WTC11 (cell line): ENCODE measurements at regions not wholly inside any gene's neighbourhood (a gene's known extent, or its start where the extent isn't known, plus 50 kb on each side); places are given as distances from the start of the nearest gene placed in this dataset.

Source experiments
- ATAC-seq: fragments of 200-7000 bp; cut with Tn5 transposase; 2 replicates; pipeline ENCODE4 v1.10.0; 2021; ENCODE audit warnings: mild to moderate bottlenecking, moderate library complexity
- CTCF ChIA-PET: fragments of 300-600 bp; sonication (Branson Sonifier 250); formaldehyde crosslinking; loops from one replicate; lab custom pipeline; 2021; ENCODE audit warnings: antibody characterized with exemption; lab: Charles Lee
- POLR2A ChIA-PET: fragments of 350-600 bp; sonication (Branson Sonifier 250); formaldehyde crosslinking; loops from one replicate; lab custom pipeline; 2021; ENCODE audit warnings: antibody characterized with exemption; lab: Charles Lee
- DNase-seq: peaks from one replicate; pipeline ENCODE4 v3.0.0; 2021; ENCODE audit warnings: low spot score
- H3K27ac Mint-ChIP-seq: 2 replicates; pipeline ENCODE4 v1.8.0; 2021; ENCODE audit warnings: mixed read lengths
- H3K27me3 Mint-ChIP-seq: 2 replicates; pipeline ENCODE4 v1.8.0; 2021; ENCODE audit warnings: low read depth, mild to moderate bottlenecking, moderate library complexity, mixed read lengths
- H3K36me3 Mint-ChIP-seq: 2 replicates; pipeline ENCODE4 v1.8.0; 2021; ENCODE audit warnings: mixed read lengths
- H3K4me1 Mint-ChIP-seq: 2 replicates; pipeline ENCODE4 v1.8.0; 2022; ENCODE audit warnings: mixed read lengths
- H3K4me3 Mint-ChIP-seq: 2 replicates; pipeline ENCODE4 v1.8.0; 2021; ENCODE audit warnings: mild to moderate bottlenecking, moderate library complexity, mixed read lengths
- H3K9me3 Mint-ChIP-seq: 2 replicates; pipeline ENCODE4 v1.8.0; 2021; ENCODE audit warnings: mixed read lengths
- FOXK1 ChIP-seq: sonication (generic); formaldehyde crosslinking; IDR thresholded peaks from 2 replicates; pipeline ENCODE4 v1.8.0; 2022; ENCODE audit warnings: mild to moderate bottlenecking, moderate library complexity, missing genetic modification reagents
- IRF2 ChIP-seq: sonication (generic); formaldehyde crosslinking; IDR thresholded peaks from 2 replicates; pipeline ENCODE4 v1.8.0; 2022; ENCODE audit warnings: low read depth, missing genetic modification reagents, borderline replicate concordance
- MXD4 ChIP-seq: fragments of 250-450 bp; sonication (Bioruptor Pico); IDR thresholded peaks from 2 replicates; pipeline ENCODE4 v1.8.0; 2021; ENCODE audit warnings: mild to moderate bottlenecking, moderate library complexity, borderline replicate concordance
- SMAD3 ChIP-seq: sonication (generic); formaldehyde crosslinking; IDR thresholded peaks from 2 replicates; pipeline ENCODE4 v1.8.0; 2022; ENCODE audit warnings: missing genetic modification reagents, mild to moderate bottlenecking, borderline replicate concordance
- ZBTB21 ChIP-seq: sonication (generic); formaldehyde crosslinking; IDR thresholded peaks from 2 replicates; pipeline ENCODE4 v1.8.1; 2023; ENCODE audit warnings: mild to moderate bottlenecking, missing genetic modification reagents, borderline replicate concordance
- TF ChIP-seq, protein P1 (sequence below): sonication (generic); formaldehyde crosslinking; IDR thresholded peaks from 2 replicates; pipeline ENCODE4 v1.8.1; 2023; ENCODE audit warnings: mild to moderate bottlenecking, missing genetic modification reagents
- TF ChIP-seq, protein P2 (sequence below): fragments of 250-450 bp; sonication (Bioruptor Pico); IDR thresholded peaks from 2 replicates; pipeline ENCODE4 v1.9.0; 2021; ENCODE audit warnings: mild to moderate bottlenecking
- TF ChIP-seq, protein P3 (sequence below): fragments of 250-450 bp; sonication (Bioruptor Pico); IDR thresholded peaks from 2 replicates; pipeline ENCODE4 v1.9.0; 2021; ENCODE audit warnings: mild to moderate bottlenecking
- TF ChIP-seq, protein P4 (sequence below): fragments of 250-450 bp; sonication (Bioruptor Pico); IDR thresholded peaks from 2 replicates; pipeline ENCODE4 v2.1.2; 2022; ENCODE audit warnings: mild to moderate bottlenecking, moderate library complexity
- TF ChIP-seq, protein P5 (sequence below): sonication (generic); formaldehyde crosslinking; IDR thresholded peaks from 2 replicates; pipeline ENCODE4 v1.8.0; 2023; ENCODE audit warnings: mild to moderate bottlenecking, missing genetic modification reagents
- TF ChIP-seq, protein P6 (sequence below): fragments of 250-450 bp; sonication (Bioruptor Pico); conservative IDR thresholded peaks from 2 replicates; pipeline ENCODE4 v1.9.0; 2021; ENCODE audit warnings: mild to moderate bottlenecking
- TF ChIP-seq, protein P7 (sequence below): fragments of 250-450 bp; sonication (Bioruptor Pico); IDR thresholded peaks from 2 replicates; pipeline ENCODE4 v1.9.0; 2021; ENCODE audit warnings: moderate library complexity, mild to moderate bottlenecking, inconsistent platforms, borderline replicate concordance
- TF ChIP-seq, protein P8 (sequence below): sonication (generic); formaldehyde crosslinking; IDR thresholded peaks from 2 replicates; pipeline ENCODE4 v1.8.0; 2022; ENCODE audit warnings: mild to moderate bottlenecking, missing genetic modification reagents

DNA sequence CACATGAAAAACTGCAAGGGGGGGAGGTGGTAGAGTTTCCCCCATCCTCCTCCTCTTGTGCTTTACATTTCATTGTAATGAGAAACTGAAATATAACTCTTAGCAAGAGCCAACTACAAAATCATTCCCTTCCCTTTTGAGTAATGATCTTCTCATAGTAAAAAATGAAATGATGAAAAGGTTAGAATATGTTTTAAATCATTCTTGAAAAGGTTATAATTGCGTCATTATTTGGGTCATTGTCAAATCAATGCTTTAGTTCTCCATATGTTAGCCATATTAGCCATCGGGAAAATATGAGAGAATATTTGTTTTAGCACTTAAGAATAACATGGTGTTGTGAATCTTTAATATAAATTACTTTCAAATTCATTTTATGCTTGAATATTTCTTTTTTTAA lies 1185.0 kb upstream of the CDH18 start:
- CTCF ChIA-PET, result no interaction called here
- no peak for DNase-seq
- POLR2A ChIA-PET, result no interaction called here
- H3K4me3 Mint-ChIP-seq, result no peak overlapping the region
- TF ChIP-seq, protein P1, sequence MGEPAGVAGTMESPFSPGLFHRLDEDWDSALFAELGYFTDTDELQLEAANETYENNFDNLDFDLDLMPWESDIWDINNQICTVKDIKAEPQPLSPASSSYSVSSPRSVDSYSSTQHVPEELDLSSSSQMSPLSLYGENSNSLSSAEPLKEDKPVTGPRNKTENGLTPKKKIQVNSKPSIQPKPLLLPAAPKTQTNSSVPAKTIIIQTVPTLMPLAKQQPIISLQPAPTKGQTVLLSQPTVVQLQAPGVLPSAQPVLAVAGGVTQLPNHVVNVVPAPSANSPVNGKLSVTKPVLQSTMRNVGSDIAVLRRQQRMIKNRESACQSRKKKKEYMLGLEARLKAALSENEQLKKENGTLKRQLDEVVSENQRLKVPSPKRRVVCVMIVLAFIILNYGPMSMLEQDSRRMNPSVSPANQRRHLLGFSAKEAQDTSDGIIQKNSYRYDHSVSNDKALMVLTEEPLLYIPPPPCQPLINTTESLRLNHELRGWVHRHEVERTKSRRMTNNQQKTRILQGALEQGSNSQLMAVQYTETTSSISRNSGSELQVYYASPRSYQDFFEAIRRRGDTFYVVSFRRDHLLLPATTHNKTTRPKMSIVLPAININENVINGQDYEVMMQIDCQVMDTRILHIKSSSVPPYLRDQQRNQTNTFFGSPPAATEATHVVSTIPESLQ (CRISPR knock-in tag), result no peak
- TF ChIP-seq, protein P2, sequence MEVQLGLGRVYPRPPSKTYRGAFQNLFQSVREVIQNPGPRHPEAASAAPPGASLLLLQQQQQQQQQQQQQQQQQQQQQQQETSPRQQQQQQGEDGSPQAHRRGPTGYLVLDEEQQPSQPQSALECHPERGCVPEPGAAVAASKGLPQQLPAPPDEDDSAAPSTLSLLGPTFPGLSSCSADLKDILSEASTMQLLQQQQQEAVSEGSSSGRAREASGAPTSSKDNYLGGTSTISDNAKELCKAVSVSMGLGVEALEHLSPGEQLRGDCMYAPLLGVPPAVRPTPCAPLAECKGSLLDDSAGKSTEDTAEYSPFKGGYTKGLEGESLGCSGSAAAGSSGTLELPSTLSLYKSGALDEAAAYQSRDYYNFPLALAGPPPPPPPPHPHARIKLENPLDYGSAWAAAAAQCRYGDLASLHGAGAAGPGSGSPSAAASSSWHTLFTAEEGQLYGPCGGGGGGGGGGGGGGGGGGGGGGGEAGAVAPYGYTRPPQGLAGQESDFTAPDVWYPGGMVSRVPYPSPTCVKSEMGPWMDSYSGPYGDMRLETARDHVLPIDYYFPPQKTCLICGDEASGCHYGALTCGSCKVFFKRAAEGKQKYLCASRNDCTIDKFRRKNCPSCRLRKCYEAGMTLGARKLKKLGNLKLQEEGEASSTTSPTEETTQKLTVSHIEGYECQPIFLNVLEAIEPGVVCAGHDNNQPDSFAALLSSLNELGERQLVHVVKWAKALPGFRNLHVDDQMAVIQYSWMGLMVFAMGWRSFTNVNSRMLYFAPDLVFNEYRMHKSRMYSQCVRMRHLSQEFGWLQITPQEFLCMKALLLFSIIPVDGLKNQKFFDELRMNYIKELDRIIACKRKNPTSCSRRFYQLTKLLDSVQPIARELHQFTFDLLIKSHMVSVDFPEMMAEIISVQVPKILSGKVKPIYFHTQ (CRISPR knock-in tag), result no peak
- TF ChIP-seq, protein P3, sequence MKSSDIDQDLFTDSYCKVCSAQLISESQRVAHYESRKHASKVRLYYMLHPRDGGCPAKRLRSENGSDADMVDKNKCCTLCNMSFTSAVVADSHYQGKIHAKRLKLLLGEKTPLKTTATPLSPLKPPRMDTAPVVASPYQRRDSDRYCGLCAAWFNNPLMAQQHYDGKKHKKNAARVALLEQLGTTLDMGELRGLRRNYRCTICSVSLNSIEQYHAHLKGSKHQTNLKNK (CRISPR knock-in tag), result no peak
- TF ChIP-seq FOXK1 (CRISPR knock-in tag) (no peak), SMAD3 (no peak), IRF2 (CRISPR knock-in tag) (no peak)
- TF ChIP-seq, protein P4, sequence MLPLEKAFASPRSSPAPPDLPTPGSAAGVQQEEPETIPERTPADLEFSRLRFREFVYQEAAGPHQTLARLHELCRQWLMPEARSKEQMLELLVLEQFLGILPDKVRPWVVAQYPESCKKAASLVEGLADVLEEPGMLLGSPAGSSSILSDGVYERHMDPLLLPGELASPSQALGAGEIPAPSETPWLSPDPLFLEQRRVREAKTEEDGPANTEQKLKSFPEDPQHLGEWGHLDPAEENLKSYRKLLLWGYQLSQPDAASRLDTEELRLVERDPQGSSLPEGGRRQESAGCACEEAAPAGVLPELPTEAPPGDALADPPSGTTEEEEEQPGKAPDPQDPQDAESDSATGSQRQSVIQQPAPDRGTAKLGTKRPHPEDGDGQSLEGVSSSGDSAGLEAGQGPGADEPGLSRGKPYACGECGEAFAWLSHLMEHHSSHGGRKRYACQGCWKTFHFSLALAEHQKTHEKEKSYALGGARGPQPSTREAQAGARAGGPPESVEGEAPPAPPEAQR, result no peak
- TF ChIP-seq, protein P5, sequence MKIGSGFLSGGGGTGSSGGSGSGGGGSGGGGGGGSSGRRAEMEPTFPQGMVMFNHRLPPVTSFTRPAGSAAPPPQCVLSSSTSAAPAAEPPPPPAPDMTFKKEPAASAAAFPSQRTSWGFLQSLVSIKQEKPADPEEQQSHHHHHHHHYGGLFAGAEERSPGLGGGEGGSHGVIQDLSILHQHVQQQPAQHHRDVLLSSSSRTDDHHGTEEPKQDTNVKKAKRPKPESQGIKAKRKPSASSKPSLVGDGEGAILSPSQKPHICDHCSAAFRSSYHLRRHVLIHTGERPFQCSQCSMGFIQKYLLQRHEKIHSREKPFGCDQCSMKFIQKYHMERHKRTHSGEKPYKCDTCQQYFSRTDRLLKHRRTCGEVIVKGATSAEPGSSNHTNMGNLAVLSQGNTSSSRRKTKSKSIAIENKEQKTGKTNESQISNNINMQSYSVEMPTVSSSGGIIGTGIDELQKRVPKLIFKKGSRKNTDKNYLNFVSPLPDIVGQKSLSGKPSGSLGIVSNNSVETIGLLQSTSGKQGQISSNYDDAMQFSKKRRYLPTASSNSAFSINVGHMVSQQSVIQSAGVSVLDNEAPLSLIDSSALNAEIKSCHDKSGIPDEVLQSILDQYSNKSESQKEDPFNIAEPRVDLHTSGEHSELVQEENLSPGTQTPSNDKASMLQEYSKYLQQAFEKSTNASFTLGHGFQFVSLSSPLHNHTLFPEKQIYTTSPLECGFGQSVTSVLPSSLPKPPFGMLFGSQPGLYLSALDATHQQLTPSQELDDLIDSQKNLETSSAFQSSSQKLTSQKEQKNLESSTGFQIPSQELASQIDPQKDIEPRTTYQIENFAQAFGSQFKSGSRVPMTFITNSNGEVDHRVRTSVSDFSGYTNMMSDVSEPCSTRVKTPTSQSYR, result no peak
- TF ChIP-seq, protein P6, sequence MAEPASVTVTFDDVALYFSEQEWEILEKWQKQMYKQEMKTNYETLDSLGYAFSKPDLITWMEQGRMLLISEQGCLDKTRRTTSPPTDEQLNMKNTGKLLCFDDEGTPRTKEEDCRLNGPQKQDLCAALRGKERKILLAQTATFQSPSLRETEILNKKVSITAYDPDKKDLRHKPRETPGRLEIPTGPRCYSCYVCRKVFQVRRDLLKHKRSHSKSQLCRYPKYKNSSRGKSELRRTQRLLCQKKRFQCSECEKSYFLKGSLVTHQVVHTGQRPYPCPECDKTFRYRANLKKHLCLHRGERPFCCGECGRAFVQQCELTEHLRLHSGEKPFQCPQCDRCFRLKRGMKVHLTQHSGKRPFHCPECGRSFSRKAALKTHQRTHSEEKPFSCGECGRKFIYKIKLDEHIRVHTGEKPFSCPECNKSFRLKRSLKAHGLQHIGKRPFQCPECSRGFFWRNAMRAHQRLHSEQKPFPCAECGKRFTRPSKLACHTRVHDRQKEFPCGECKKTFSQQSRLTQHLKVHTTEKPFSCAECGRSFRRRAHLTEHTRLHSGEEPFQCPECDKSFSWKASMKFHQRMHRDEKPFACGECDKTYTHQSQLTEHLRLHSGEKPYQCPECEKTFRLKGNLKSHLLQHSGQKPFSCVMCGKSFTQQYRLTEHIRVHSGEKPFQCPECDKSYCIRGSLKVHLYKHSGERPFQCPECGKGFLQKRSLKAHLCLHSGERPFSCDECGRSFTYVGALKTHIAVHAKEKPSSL (CRISPR knock-in tag), result no peak
- TF ChIP-seq, all 79 proteins: peak for 0
- no peak for ATAC-seq
- H3K9me3 Mint-ChIP-seq, result no peaks in the 10 kb centered on the region
- H3K4me1 Mint-ChIP-seq, result peaks cover 14% of the 10 kb centered on the region
- H3K27ac Mint-ChIP-seq, result no peak overlapping the region
- H3K36me3 Mint-ChIP-seq, result no peaks in the 10 kb centered on the region
- no peaks in the 10 kb centered on the region for H3K27me3 Mint-ChIP-seq

DNA sequence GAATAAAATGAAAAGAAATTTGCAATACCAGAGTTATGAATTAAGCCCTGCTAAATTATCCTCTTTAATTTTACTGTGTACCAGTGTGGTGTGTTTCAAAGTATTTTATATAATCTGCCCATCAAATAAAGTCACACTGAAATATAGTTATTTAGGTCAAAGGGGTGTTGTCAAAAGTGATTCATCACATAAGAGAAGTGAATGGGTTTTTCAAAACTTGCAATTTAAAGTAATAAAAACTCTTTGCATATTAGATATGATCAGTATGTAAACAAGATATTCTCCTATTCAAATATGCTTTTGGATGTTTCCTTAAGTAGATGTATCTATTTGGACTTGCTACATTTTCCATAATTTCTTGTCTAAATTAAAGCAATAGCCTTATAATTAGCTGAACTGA lies 1183.0 kb upstream of the CDH18 start:
- POLR2A ChIA-PET, result no interaction called here
- no peaks in the 10 kb centered on the region for H3K9me3 Mint-ChIP-seq
- TF ChIP-seq MXD4 (CRISPR knock-in tag) (no peak), ZBTB21 (no peak)
- TF ChIP-seq, protein P1 (CRISPR knock-in tag), result no peak
- TF ChIP-seq, protein P7, sequence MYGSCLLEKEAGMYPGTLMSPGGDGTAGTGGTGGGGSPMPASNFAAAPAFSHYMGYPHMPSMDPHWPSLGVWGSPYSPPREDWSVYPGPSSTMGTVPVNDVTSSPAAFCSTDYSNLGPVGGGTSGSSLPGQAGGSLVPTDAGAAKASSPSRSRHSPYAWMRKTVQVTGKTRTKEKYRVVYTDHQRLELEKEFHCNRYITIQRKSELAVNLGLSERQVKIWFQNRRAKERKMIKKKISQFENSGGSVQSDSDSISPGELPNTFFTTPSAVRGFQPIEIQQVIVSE (CRISPR knock-in tag), result no peak
- TF ChIP-seq, protein P8, sequence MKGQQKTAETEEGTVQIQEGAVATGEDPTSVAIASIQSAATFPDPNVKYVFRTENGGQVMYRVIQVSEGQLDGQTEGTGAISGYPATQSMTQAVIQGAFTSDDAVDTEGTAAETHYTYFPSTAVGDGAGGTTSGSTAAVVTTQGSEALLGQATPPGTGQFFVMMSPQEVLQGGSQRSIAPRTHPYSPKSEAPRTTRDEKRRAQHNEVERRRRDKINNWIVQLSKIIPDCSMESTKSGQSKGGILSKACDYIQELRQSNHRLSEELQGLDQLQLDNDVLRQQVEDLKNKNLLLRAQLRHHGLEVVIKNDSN (CRISPR knock-in tag), result no peak
- no peaks in the 10 kb centered on the region for H3K27me3 Mint-ChIP-seq
- no peak overlapping the region for H3K4me3 Mint-ChIP-seq
- CTCF ChIA-PET, result no interaction called here
- no peaks in the 10 kb centered on the region for H3K36me3 Mint-ChIP-seq
- no peak overlapping the region for H3K27ac Mint-ChIP-seq
- peaks cover 14% of the 10 kb centered on the region for H3K4me1 Mint-ChIP-seq
- ATAC-seq (no peak), DNase-seq (no peak)
